GM10266 (cell line): ENCODE measurements at regions not wholly inside any gene's neighbourhood (a gene's known extent, or its start where the extent isn't known, plus 50 kb on each side); places are given as distances from the start of the nearest gene placed in this dataset.

ENCODE experiments used
- DNase-seq: peaks from one replicate; pipeline ENCODE4 v3.0.0; 2012; ENCODE audit errors: extremely low spot score
- CTCF ChIP-seq: IDR thresholded peaks from 2 replicates; pipeline ENCODE4 v1.5.1; 2012; ENCODE audit warnings: mild to moderate bottlenecking, low read depth; ENCODE audit not compliant: control insufficient read depth, insufficient read depth; ENCODE audit errors: missing control alignments

GRCh38 chr15:77540312-77541060, 92.2 kb downstream of the LINGO1 start:
- TF ChIP-seq CTCF = no peak
- DNase-seq = no peak

- TF ChIP-seq CTCF = no peak
- DNase-seq = no peak
Observed at GRCh38 chr15:77538793-77539497, 93.8 kb downstream of the LINGO1 start.

- TF ChIP-seq CTCF = no peak
- DNase-seq = peak; percentile 70
Observed at GRCh38 chr15:77538027-77538451, 94.7 kb downstream of the LINGO1 start.

GRCh38 chr15:77537006-77537405, 95.7 kb downstream of the LINGO1 start:
- TF ChIP-seq CTCF = no peak
- no peak for DNase-seq

- TF ChIP-seq CTCF = no peak
- DNase-seq = no peak
Observed at GRCh38 chr15:77535845-77536244, 96.9 kb downstream of the LINGO1 start.
